GM21576 (cell line): ENCODE measurements at regions not wholly inside any gene's neighbourhood (a gene's known extent, or its start where the extent isn't known, plus 50 kb on each side); places are given as distances from the start of the nearest gene placed in this dataset.
A peak's percentile ranks its signal among the peaks of the same experiment; 100 is the strongest.

Experiments used
- ATAC-seq: cut with Tn5 transposase; IDR thresholded peaks from one replicate; pipeline ENCODE4 v1.9.1; 2021; ENCODE audit warnings: mild to moderate bottlenecking, moderate library complexity; ENCODE audit not compliant: unreplicated experiment

DNA sequence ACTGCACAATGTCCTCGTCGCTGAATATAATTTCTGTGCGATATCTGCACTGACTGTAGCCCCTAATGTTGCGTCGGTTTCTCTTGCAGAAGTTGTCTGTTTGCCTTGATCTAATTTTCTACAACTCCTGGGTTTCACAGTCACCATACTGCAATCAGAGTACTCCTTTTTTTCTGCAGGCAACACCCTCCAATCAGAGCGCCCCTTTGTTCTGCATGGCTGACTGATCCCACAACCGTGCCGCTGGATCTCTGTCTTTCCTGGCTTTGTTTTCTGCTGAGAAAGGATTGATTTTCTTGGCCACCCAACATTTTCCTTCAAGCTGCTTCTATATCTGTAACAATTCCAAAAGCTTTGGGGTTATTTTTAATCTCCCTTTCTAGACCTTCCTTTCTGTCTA lies 182.2 kb upstream of the SMARCA2 start:
- no peak for ATAC-seq

DNA sequence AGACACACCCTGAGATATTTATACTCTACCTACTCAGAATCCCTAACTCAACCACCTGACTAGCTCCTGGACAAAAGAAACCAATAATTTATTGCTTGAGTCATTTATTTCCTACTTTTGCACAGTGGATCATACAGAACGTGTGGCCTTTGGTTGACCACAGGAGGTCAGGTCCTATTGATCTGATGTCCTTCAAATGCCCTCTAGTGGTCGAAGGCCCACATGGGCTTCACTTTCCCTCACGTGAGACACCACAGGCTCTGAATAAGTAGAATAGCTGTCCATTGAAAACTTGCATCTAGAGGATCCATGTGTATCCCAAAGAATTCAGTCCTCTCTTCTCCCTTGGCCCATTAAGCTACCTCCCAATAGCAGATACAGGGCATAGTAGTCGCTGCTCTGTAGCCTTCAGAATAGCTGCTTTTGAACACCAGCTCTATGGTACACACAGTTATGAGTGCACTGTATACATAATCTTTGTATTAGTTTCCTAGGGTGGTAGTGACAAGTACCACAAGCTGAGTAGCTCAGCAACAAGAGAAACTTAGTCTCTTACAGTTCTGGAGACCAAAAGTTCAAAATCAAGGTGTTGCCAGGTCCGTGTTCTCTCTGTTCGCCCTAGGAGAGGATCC lies 177.6 kb upstream of the SMARCA2 start:
- peak; percentile 74 for ATAC-seq

DNA sequence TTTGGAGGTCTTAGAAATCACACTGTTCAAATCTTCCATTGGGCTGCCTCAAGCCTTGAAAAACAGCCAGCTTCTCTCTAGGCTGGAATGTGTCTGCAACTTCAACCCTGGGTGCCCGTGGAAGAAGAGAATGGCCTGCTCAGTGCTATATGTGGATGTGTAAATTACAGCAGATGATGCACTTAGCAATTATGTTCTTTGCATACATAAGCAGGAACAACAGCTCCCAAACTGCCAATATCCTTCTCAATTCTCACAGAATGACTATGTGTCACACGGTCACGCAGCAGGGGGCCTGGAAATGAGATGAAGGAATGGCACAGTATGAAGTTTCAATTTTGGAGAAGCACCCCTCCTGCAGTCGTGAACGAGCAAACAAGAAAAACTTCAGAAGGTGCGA lies 175.2 kb upstream of the SMARCA2 start:
- ATAC-seq, result no peak

DNA sequence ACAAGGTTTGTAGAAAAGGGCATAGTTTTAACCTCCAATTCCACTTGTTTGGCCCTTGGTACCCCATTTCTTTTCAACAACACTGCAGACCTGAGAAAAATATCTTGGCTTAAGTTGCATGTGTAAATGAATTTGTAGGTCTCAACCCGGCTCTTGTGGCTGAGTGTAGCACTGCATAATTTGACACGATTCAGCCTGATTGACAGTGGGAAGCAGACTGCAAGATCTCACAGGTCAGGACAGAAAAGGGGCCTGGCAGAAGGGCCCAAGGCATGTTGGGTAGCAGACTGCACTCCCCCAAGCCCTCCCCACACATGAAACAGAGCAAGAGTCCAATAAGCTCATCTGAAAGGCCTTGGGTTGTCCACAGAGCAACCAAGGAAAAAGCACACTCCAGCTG lies 169.7 kb upstream of the SMARCA2 start:
- ATAC-seq, result no peak

DNA sequence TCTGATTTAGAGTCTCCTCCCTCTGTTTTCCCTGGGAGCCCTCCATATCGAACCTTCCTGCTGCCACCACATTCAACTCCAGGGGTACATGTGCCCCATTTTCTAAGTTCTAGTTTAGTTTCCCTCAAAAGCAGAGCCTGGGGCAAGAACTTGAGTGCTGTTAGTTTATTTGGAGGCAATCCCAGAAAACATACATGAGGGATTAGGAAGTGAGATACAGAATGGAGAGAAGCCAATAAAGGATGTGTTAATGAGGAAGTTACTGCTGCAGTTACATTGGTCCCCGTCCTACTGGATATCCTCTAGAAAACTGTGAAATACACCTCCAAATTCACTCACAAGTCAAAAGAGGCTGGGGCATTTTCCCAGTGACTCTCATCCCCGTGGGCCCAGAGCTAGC lies 159.4 kb upstream of the SMARCA2 start:
- no peak for ATAC-seq

DNA sequence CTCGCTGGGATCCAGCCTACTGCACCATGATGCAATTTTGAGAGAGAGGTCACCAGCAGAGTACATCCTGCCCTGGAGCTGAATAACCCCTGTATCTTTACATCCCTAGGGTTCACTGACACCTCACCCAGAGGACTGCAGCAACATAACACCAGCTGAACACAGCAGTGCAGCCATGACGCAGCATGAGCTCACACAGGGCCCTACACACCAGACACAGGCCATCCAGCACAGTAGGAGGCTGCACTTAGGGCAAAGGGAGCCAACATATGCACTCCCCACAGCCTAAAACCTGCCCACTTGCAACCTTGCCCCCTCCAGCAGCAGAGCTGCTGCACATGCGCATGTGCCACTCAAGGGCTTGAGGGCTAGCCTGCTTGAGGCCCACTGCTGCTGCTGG lies 157.3 kb upstream of the SMARCA2 start:
- ATAC-seq, result no peak

DNA sequence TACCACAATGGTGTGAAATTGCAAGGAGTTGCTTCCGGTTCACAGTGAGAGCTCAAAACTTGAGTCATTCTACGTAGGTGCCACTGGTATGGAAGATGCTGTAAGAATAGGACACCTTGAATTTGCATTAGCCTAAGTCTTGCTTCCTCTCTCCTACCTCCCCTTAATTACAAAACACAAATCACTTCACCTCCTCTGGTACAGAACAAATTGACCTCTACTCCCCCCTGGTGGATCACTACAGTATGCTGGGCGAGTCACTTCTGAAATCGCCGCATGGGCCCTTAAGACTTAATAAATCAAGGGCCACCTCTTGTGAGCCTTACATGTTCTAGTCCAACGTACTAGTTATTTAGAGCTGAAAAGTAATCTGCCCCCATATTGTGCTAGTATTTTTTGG lies 145.3 kb upstream of the SMARCA2 start:
- ATAC-seq, result peak; percentile 76

DNA sequence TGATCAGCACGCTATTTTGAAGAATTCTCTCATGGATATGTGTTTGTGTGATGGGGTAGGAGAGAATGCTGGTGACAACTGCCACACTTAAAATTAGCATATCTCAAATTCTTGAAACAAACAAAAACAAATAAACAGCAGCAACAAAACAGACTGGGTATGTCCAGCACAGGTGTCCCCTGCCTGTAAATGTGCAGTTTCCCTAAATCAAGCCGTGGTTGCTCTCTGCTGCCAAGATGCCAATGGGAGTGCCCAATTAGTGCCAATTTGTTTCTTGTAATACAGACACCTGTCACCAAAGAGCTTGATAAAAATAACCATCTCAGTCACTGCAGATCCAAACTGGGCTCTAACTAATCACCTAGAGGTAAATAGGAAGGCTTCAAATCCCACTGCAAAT lies 144.2 kb upstream of the SMARCA2 start:
- ATAC-seq, result no peak

DNA sequence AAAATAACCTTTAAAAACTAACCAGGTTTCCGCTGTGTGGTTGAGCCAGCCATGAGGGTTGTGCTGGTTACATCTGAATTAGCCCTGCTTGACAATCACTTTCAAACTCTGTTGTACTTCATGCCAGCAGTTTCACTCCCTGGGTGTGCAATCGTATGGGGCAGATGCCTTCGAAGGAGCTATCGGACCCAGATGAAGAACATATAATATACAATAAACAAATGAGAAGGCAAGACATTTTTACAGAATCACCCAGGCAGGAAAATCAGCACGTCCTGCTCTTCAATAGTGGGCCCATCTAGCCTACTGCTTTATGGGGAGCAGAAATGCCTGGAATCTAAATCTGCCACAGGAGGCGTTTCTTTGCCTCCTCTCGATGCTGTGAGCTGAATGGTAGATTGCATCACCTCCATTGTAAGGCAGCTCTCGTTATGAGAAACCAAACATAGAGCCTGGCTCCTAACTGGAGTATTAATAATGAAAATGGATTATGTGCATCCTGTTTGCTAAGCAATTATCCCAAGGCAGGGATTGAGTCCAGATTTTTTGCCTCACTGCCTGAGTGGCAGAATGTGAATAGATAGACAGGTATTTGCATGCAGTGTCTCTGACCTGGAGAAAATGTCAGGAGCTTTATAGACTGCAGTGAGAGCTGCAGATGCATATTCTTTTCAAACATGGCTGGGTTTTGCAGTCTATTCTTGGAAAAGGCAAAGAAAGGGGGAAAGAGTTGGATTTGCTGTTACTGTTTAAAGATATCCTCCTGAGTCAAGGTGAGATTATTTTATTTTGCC lies 143.3 kb upstream of the SMARCA2 start:
- no peak for ATAC-seq

DNA sequence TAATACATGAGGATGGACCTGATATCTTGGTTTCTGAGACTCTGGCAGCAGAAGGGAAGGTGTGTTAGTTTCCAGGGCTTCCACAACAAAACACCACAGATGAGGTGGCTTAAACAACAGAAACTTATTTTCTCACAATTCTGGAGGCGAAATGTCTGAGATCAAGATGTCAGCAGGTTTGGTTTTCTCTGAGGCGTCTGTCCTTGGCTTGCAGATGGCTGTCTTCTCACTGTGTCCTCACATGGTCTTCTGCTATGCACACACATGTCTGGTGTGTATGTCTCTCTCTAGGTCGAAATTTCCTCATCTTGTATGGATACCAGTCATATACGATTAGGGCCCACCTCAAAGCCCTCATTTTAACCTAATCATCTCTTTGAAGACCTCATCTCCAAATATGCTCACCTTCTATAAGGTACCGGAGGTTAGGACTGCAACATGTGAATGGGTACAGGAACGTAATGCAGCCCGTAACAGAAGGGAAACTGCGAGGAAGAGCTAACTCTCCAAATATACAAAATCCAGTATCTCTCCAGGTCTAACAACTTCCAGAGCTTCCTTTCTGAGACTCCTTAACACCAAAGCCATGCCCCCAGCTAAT lies 139.8 kb upstream of the SMARCA2 start:
- ATAC-seq, result no peak

DNA sequence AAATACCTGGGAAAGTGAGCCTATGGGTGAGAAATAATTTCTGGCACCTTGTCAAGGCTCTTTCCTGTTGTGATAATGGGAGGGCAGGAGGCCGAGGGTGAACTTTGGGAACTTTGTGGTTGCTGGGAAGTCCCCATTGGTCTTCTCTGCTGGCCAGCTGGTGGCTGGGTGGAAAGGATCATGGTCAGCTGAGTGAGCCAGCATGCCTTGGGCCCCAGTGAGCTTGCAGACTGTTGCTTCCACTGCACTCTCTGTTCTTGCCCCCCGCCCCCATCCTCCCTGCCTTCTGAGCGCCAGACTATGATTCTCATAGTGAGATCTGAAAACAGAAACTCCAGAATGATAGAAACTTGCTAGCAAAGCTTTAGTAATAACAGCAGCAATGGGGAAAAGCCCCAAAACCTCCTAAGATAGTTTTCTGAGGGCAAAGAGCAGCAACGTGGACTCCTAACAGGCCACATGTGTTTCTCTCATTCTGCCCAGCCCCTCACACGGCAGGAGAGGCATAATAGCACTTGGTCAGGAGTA lies 139.2 kb upstream of the SMARCA2 start:
- peak; percentile 64 for ATAC-seq

DNA sequence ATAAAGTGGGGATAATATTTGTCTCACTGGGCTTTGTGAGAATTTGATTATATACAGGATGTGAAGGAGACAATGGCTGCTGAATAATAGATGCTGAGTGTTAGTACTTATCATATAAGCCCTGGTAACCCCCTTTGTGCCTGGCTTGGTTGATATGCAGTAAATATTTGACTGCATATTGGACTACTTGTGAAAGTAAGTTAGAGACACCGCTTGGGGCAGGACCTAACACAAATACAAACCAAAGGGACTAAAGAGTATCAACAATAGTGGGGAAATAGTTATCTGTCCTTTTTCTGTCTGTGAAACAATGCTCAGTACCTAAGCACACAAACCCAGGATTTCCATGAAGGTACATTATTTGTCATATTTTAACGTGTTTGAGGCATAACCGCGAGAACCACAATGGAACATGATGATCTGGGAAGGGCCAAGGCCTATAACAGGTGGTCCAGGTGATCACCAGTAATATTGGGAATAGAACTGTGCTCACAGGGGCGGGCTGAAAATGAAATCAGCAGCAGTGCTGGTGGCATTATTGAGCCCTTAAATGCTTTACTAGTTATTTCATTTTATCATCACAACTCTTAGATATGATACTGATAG lies 138.2 kb upstream of the SMARCA2 start:
- ATAC-seq, result no peak

DNA sequence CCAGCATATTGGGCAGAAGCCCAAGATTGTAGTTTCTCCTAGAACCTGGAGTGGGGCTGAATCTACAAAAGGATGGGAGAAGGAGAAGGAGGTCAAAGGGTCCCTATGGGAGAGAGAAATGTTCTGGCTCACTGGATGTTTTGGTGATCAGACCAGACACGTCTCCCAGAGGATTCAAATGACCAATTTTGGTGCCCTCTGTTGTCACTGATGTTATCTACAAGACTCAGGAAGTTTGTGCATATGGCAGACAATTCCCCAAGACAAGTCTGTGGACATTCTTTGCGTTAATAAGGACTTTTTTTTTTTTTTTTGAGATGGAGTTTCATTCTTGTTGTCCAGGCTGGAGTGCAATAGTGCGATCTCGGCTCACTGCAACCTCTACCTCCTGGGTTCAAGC lies 137.2 kb upstream of the SMARCA2 start:
- no peak for ATAC-seq

DNA sequence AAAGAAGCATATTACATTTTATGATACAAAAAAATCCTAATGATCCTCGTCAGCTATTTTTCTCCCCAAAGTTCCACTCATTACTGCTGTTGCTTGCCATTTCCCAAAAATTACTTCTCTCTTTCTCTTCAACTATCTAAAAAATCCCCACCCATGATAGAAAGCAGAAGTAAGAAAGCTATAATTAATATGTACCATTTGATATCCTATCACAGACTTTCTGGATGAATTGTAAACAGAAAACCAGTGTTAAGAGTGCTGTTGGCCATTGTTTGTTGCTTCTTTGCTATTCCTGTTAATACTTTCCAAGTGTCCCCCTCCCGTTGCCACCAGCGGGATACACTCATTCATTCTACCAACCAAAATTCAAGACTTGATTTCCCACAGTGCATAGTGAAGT lies 136.3 kb upstream of the SMARCA2 start:
- ATAC-seq, result no peak

DNA sequence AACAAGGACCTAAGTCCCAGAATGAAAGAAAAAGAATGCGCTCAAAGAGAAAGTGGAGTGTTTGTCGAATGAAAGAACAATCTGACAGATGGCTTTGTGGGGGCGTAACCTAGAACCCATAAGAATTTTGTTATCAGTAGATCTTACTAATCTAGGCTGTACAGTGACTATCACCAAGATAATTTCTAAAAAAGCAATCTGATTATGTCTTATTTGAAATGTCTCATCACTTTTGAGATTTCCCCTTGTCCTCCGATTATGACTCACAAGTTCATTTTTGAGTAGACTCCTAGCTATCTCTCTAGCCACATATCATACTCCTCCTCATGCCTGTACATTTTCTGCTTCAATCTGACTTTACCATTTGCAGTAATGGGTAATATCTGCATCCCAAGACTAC lies 135.6 kb upstream of the SMARCA2 start:
- ATAC-seq, result peak; percentile 29

DNA sequence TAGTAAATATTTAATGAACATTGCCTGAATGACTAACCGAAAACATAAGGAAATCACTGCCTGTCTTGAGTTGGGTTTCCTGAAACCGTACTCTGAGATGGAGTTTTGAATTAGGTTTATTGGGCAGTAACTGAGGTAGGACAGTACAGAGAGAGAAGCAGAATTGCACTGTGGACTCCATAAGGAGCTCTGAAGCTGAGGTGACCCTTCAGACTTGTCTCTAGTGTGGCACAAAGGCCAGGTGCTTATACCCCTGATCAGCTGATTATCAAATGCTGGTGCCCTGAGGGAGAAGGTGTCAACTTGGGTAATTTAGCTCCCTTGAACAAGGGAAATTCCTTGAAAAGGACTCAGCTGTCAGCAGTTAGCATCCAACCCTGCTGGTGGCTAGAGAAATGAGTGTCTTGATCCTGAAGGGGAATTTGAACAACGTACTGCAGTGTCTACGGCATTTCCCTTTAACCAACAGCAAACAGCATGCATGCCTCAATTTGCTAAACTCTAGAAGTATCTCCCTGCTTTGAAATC lies 135.0 kb upstream of the SMARCA2 start:
- ATAC-seq, result no peak

DNA sequence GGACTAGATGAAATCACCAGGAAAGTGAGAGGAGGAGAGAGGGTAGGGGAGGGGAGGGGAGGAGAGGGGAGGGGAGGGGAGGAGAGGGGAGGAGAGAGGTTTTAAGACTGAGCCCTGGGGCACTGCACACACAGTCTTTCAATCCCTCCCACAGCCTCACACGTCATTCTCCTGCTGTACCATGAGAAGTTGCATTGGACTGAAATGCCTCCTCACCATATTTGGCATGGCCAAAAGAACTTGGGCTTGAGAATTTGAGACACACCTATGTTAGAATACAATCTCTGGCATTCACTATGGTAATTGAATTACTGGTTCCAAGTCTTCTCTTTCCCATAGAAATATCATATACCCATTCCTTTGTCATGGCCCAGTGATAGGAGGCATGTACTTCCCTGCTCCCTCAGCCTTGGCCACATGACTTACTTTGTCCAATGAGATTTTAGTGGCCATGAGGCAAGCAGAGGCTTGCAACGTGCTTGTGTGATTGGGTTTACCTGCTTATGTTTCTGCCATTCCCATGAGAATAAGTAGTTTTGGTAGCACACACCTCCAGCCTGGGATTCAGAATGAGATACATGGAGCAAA lies 133.3 kb upstream of the SMARCA2 start:
- ATAC-seq, result no peak

DNA sequence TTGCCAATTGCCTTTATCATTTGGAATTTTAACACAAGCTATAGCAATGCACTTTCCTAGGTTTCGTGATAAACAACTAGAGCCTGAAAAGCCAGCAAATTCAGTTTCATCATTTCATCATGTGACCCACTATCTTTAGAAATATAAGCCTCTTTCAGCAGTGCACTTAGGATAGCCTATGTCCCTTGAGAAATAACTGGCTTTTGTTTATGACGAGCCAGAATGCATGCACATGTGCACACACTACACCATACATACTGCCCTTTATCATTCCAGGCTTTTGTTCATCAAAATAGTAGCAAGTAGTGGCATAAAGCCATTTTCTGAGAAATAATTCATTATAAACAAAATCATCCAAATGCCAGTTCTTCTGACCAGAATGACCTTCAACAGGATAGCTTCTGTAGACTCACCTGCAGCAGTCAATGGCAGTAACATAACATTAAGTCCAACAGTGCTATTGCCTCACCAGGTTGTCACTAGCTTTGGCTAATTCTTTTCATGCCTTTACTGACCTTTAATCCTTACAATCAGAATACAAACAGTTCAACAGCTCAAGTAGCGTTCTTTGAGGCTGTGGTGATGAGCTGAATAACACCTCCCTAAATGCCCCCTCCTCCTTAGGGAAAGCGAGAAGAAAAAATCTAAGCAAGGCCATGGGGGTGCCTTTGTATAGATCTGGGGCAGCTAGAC lies 132.3 kb upstream of the SMARCA2 start:
- no peak for ATAC-seq

DNA sequence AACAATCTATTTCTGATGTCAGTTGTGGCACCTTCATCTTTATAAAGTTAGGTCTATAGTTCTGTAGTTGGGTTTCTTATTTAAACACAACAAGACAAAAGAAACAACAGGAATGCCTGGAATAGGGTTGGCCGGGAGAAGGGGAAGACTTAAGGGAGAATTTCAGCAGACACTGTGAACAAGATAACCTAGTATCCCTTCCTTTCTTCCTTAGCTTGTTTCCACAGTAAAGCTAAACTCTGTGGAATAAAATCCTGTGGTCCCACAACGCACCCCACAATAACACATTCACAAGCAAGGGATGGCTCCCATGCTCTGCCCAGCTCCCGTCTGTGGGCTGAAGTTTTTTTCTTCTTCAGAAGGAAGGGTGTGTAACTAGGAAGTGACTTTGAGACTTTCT lies 124.9 kb upstream of the SMARCA2 start:
- ATAC-seq, result no peak

DNA sequence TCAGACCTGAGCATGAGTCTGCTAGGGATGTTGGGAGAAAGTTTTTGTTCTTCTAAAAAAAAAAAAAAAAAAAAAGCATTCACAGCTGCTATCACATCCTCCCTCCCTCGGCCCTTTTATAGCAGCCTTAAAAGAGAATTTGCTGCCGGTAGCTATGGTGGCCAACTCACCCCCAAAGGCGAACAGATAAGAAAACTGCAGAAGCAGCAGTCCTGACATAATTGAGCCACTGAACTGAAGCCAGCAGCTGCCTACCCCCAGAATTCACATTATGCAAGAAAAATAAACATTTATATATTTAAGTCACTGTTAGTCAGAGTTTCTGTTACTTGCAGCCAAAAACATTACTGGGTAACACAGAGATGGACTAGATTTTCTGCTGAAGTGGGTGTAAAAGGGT lies 124.3 kb upstream of the SMARCA2 start:
- no peak for ATAC-seq
